Activated naive CD4-positive, alpha-beta T cell treated with anti-CD3 and anti-CD28 coated beads, Interleukin-2, amount 50 U/mL, for 24 hours (primary cell): ENCODE measurements at regions not wholly inside any gene's neighbourhood (a gene's known extent, or its start where the extent isn't known, plus 50 kb on each side); places are given as distances from the start of the nearest gene placed in this dataset.
"Not testable (repeated sequence)": the region's sequence is repeated elsewhere in the genome, so short reads cannot be mapped to it uniquely, and the experiment has no call there.

Experiments
- H3K27ac Mint-ChIP-seq: one replicate; pipeline ENCODE4 v1.8.0; 2021; ENCODE audit warnings: mild to moderate bottlenecking, mixed read lengths
- H3K27me3 Mint-ChIP-seq: one replicate; pipeline ENCODE4 v1.8.0; 2021; ENCODE audit warnings: mixed read lengths
- H3K36me3 Mint-ChIP-seq: one replicate; pipeline ENCODE4 v1.8.0; 2021; ENCODE audit warnings: mixed read lengths
- H3K4me1 Mint-ChIP-seq: one replicate; pipeline ENCODE4 v1.8.0; 2021; ENCODE audit warnings: mixed read lengths
- H3K4me3 Mint-ChIP-seq: one replicate; pipeline ENCODE4 v1.8.0; 2021; ENCODE audit warnings: mild to moderate bottlenecking, mixed read lengths
- H3K9me3 Mint-ChIP-seq: one replicate; pipeline ENCODE4 v1.8.0; 2021; ENCODE audit warnings: mixed read lengths

- Mint-ChIP-seq H3K4me1 (no peaks in the 10 kb centered on the region), H3K27ac (no peak overlapping the region), H3K4me3 (no peak overlapping the region), H3K27me3 (no peaks in the 10 kb centered on the region), H3K9me3 (no peaks in the 10 kb centered on the region), H3K36me3 (no peaks in the 10 kb centered on the region)
These were observed 912.5 kb upstream of the CRIM1 start for GRCh38 chr2:35443087-35443486.

DNA sequence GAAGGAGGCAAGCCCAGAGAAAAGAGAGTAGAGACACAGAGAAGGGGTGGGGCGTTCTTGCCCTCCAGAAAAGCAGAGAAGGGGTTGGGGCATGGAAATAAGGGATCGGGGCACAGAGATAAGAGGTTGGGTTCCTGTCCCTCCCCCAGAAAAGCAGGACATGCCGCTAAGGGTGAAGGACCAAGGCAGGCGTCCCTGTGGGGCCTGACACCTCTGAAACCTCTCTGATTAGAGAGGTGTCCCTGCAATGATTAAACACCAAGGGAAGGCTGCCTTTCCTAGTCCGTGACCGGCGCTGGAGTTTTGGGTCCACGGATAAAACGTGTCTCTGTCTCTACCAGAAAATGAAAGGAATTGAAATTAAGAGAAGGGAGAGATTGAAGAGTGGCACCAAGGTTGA, 914.0 kb upstream of the CRIM1 start:
- not testable (repeated sequence) for H3K4me3 Mint-ChIP-seq, H3K36me3 Mint-ChIP-seq, H3K27me3 Mint-ChIP-seq, H3K27ac Mint-ChIP-seq, H3K4me1 Mint-ChIP-seq, H3K9me3 Mint-ChIP-seq

DNA sequence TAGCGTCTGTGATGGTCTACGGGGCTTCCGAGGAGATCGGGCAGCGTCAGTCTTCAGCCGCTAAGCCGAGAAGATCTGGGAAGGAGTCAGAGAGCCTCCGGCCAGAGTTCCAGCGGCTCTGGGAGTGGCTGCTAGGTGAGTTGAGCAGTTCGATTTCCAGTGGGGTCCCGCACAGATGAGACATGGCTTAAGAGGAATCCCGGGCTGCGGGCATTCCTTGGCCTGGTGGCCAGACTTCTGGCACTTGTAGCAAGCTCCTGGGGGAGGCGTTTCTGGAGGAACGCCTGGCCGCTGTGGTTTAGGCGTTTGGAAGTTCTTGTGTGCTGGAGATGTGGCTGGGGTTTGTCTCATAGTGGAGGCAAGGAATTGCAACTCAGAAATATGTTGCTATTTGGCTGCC, 915.3 kb upstream of the CRIM1 start:
- not testable (repeated sequence) for H3K36me3 Mint-ChIP-seq, H3K4me1 Mint-ChIP-seq, H3K27me3 Mint-ChIP-seq, H3K4me3 Mint-ChIP-seq, H3K27ac Mint-ChIP-seq, H3K9me3 Mint-ChIP-seq

- not testable (repeated sequence) for H3K27ac Mint-ChIP-seq, H3K4me1 Mint-ChIP-seq, H3K27me3 Mint-ChIP-seq, H3K9me3 Mint-ChIP-seq, H3K36me3 Mint-ChIP-seq, H3K4me3 Mint-ChIP-seq
These were observed 918.7 kb upstream of the CRIM1 start for GRCh38 chr2:35436893-35437292.

GRCh38 chr2:35428548-35428947, 927.0 kb upstream of the CRIM1 start:
- peaks cover 2% of the 10 kb centered on the region for H3K27me3 Mint-ChIP-seq
- peaks cover 7% of the 10 kb centered on the region for H3K9me3 Mint-ChIP-seq
- no peaks in the 10 kb centered on the region for H3K36me3 Mint-ChIP-seq
- H3K27ac Mint-ChIP-seq: no peak overlapping the region
- H3K4me1 Mint-ChIP-seq: no peaks in the 10 kb centered on the region
- no peak overlapping the region for H3K4me3 Mint-ChIP-seq

GRCh38 chr2:35421485-35421884, 934.1 kb upstream of the CRIM1 start:
- no peaks in the 10 kb centered on the region for H3K4me1 Mint-ChIP-seq
- no peak overlapping the region for H3K27ac Mint-ChIP-seq
- H3K27me3 Mint-ChIP-seq: no peaks in the 10 kb centered on the region
- peaks cover 14% of the 10 kb centered on the region for H3K9me3 Mint-ChIP-seq
- no peaks in the 10 kb centered on the region for H3K36me3 Mint-ChIP-seq
- H3K4me3 Mint-ChIP-seq: no peak overlapping the region

GRCh38 chr2:35417293-35417692, 938.3 kb upstream of the CRIM1 start:
- Mint-ChIP-seq H3K27ac (no peak overlapping the region), H3K4me1 (no peaks in the 10 kb centered on the region)

GRCh38 chr2:35416391-35417140, 939.0 kb upstream of the CRIM1 start:
- no peaks in the 10 kb centered on the region for H3K36me3 Mint-ChIP-seq
- H3K27ac Mint-ChIP-seq: no peak overlapping the region
- no peaks in the 10 kb centered on the region for H3K27me3 Mint-ChIP-seq
- H3K4me3 Mint-ChIP-seq: no peak overlapping the region
- H3K9me3 Mint-ChIP-seq: no peaks in the 10 kb centered on the region
- H3K4me1 Mint-ChIP-seq: no peaks in the 10 kb centered on the region

More at GRCh38 chr2:35417293-35417692, 938.3 kb upstream of the CRIM1 start:
- no peaks in the 10 kb centered on the region for H3K36me3 Mint-ChIP-seq
- H3K9me3 Mint-ChIP-seq: no peaks in the 10 kb centered on the region
- no peak overlapping the region for H3K4me3 Mint-ChIP-seq
- no peaks in the 10 kb centered on the region for H3K27me3 Mint-ChIP-seq

- Mint-ChIP-seq H3K9me3 (no peaks in the 10 kb centered on the region), H3K4me1 (no peaks in the 10 kb centered on the region), H3K36me3 (no peaks in the 10 kb centered on the region), H3K27me3 (no peaks in the 10 kb centered on the region), H3K4me3 (no peak overlapping the region), H3K27ac (no peak overlapping the region)
These were observed 939.6 kb upstream of the CRIM1 start for GRCh38 chr2:35415942-35416341.

GRCh38 chr2:35415282-35415681, 940.3 kb upstream of the CRIM1 start:
- H3K27me3 Mint-ChIP-seq: no peaks in the 10 kb centered on the region
- no peaks in the 10 kb centered on the region for H3K36me3 Mint-ChIP-seq
- H3K27ac Mint-ChIP-seq: no peak overlapping the region
- H3K4me3 Mint-ChIP-seq: no peak overlapping the region
- H3K9me3 Mint-ChIP-seq: no peaks in the 10 kb centered on the region
- no peaks in the 10 kb centered on the region for H3K4me1 Mint-ChIP-seq

GRCh38 chr2:35410431-35411061, 945.0 kb upstream of the CRIM1 start:
- Mint-ChIP-seq H3K4me1 (no peaks in the 10 kb centered on the region), H3K9me3 (no peaks in the 10 kb centered on the region), H3K4me3 (no peak overlapping the region), H3K27me3 (no peaks in the 10 kb centered on the region), H3K36me3 (no peaks in the 10 kb centered on the region), H3K27ac (no peak overlapping the region)

GRCh38 chr2:35409762-35410161, 945.8 kb upstream of the CRIM1 start:
- no peak overlapping the region for H3K27ac Mint-ChIP-seq
- no peaks in the 10 kb centered on the region for H3K9me3 Mint-ChIP-seq
- H3K4me3 Mint-ChIP-seq: no peak overlapping the region
- no peaks in the 10 kb centered on the region for H3K4me1 Mint-ChIP-seq
- no peaks in the 10 kb centered on the region for H3K27me3 Mint-ChIP-seq
- no peaks in the 10 kb centered on the region for H3K36me3 Mint-ChIP-seq

- no peaks in the 10 kb centered on the region for H3K9me3 Mint-ChIP-seq
- no peak overlapping the region for H3K27ac Mint-ChIP-seq
- H3K4me1 Mint-ChIP-seq: no peaks in the 10 kb centered on the region
- H3K4me3 Mint-ChIP-seq: no peak overlapping the region
- no peaks in the 10 kb centered on the region for H3K36me3 Mint-ChIP-seq
- H3K27me3 Mint-ChIP-seq: no peaks in the 10 kb centered on the region
These were observed 947.3 kb upstream of the CRIM1 start for GRCh38 chr2:35408320-35408719.

DNA sequence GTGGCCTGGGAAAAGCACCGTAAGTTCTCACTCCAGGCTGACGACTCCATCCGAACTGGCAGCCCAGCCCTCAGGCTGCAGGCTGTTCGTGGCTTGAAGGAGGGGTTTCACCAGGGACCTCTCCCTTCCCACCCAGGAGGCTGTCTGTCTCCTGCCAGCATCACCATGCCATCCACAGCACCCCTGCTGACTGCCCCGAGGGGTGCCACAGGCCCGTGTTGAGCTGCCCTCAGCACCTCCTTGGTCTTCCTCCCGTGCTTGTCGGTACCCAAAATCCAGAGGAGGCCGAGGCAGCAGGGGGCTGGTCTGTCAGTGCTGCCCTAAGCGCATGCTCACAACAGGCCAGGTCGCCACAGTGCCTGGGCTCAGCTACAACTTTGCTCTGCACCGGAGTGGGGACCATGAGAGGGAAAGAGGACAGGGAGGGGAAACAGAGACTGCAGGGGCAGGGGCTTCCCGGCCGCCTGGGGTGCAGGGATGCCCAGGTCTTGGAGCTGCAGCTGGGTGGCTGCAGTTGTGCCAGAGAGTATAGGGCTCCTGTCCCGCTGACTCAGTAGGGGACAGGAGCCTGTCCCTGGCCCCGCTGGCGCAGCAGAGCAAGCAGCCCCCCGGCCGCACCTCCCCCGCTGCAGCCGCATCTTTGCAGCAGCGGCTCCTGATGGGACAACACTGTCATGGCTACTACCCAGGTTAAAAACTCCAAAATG, 963.7 kb upstream of the CRIM1 start:
- H3K9me3 Mint-ChIP-seq: no peaks in the 10 kb centered on the region
- H3K36me3 Mint-ChIP-seq: no peaks in the 10 kb centered on the region
- no peak overlapping the region for H3K27ac Mint-ChIP-seq
- no peaks in the 10 kb centered on the region for H3K27me3 Mint-ChIP-seq
- no peak overlapping the region for H3K4me3 Mint-ChIP-seq
- no peaks in the 10 kb centered on the region for H3K4me1 Mint-ChIP-seq

GRCh38 chr2:35378791-35379190, 976.8 kb upstream of the CRIM1 start:
- Mint-ChIP-seq H3K4me3 (no peak overlapping the region), H3K9me3 (no peaks in the 10 kb centered on the region), H3K4me1 (no peaks in the 10 kb centered on the region), H3K27me3 (no peaks in the 10 kb centered on the region), H3K27ac (no peak overlapping the region), H3K36me3 (no peaks in the 10 kb centered on the region)

GRCh38 chr2:35374845-35375244, 980.7 kb upstream of the CRIM1 start:
- no peak overlapping the region for H3K4me3 Mint-ChIP-seq
- no peak overlapping the region for H3K27ac Mint-ChIP-seq
- no peaks in the 10 kb centered on the region for H3K36me3 Mint-ChIP-seq
- H3K9me3 Mint-ChIP-seq: no peaks in the 10 kb centered on the region
- no peaks in the 10 kb centered on the region for H3K27me3 Mint-ChIP-seq
- no peaks in the 10 kb centered on the region for H3K4me1 Mint-ChIP-seq
